ENCODE measurements at regions not wholly inside any gene's neighbourhood (a gene's known extent, or its start where the extent isn't known, plus 50 kb on each side); places are given as distances from the start of the nearest gene placed in this dataset.

DNA sequence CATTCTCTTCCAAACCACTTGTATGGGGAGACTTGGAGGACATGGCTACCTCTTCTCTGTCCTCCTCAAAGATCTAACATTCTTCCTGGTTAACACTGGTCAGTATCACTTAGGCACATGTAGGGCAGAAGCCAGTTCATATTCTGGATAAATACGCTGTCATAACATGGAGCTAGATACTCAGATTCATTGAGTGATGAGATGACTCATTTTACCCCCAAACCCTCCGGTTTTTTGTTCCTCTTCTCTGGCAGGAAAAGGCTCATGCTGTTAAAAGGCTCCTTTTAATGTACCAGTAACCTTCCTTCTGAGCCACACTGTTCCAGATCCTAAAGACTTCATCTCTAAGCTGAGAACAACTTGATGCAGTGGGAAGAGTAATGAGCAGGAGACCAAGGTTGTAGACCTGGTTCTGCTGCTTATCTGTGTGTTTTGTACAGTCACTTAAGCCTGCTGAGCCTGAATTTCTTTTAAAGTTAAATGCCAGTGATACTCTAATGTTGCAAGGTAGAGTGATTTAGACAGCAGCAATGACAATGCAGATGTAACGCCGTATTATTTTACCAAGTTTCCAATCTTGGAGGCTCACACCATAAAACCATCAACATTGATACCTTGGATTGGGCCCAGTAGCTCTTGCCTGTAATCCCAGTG lies 57.3 kb upstream of the ELK3 start:
- Histone ChIP-seq H3K27me3 (peaks cover 0 to 1% (median 0%) of the 10 kb centered on the region in 11 experiments; a peak in 1 of 22 replicates), H4K20me1 (no peaks in the 10 kb centered on the region), H3K4me2 (peak overlapping the region; percentile 6 to 81 (median 67); a peak in 19 of 22 replicates), H3K36me3 (no peaks in the 10 kb centered on the region), H3K9me3 (replicated peaks in 1 of 11) (peaks cover 0 to 15% (median 0%) of the 10 kb centered on the region in 11 experiments; a peak in 3 of 22 replicates), H3K9ac (peak overlapping the region in 1 of 11 experiments; percentile 24; a peak in 1 of 22 replicates), H3K27ac (peak overlapping the region in 5 of 11 experiments; percentile 0 to 57 (median 44); a peak in 9 of 22 replicates), H3K4me1 (peaks cover 33 to 66% (median 59%) of the 10 kb centered on the region in 10 experiments), H3K4me3 (no peak overlapping the region)
- TF ChIP-seq Cebpa-rat (IDR thresholded peaks at IDR 0.05) = no peak

- Histone ChIP-seq H3K4me3 (no peak overlapping the region), H3K4me1 (peaks cover 52 to 71% (median 62%) of the 10 kb centered on the region in 10 experiments), H3K36me3 (no peaks in the 10 kb centered on the region), H3K4me2 (peak overlapping the region in 9 of 11 experiments; percentile 0 to 52 (median 13); a peak in 13 of 22 replicates), H3K9me3 (replicated peaks in 1 of 11) (peaks cover 0 to 15% (median 0%) of the 10 kb centered on the region in 11 experiments; a peak in 3 of 22 replicates), H3K27me3 (no peaks in the 10 kb centered on the region), H3K27ac (no peak overlapping the region), H4K20me1 (no peaks in the 10 kb centered on the region), H3K9ac (no peak overlapping the region)
- no peak for TF ChIP-seq Cebpa-rat (IDR thresholded peaks at IDR 0.05)
Measured at GRCh38 chr12:96140174-96140573, 54.0 kb upstream of the ELK3 start.

GRCh38 chr12:96141216-96141912 lies 52.8 kb upstream of the ELK3 start:
- Histone ChIP-seq H4K20me1 (no peaks in the 10 kb centered on the region), H3K9ac (no peak overlapping the region), H3K4me2 (peak overlapping the region in 3 of 11 experiments; percentile 79 to 87 (median 85); a peak in 2 of 22 replicates), H3K27me3 (no peaks in the 10 kb centered on the region), H3K9me3 (replicated peaks in 1 of 11) (peaks cover 0 to 15% (median 0%) of the 10 kb centered on the region in 11 experiments; a peak in 3 of 22 replicates), H3K36me3 (no peaks in the 10 kb centered on the region), H3K27ac (peak overlapping the region in 2 of 11 experiments; percentile 1 to 67; a peak in 2 of 22 replicates), H3K4me3 (no peak overlapping the region), H3K4me1 (peaks cover 40 to 60% (median 50%) of the 10 kb centered on the region in 10 experiments)
- TF ChIP-seq Cebpa-rat (IDR thresholded peaks at IDR 0.05) = no peak

DNA sequence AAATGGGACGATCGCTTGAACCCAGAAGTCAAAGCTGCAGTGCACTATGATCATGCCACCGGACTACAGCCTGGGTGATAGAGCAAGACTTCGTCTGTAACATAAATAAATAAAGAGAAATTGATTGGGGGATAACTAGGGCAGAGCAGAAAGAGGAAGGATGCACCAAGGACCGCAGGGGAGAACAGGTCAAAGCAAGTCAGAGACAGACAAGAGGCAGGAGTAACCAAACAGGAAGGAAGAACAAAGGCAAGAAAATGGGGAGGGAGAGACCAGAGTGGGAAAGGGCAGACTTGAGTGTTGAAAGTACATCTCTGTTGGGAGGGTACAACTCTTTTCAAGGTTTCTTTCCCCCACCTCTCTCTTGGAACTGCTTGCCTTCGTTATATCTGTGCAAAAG lies 50.8 kb upstream of the ELK3 start:
- Histone ChIP-seq H3K4me3 (peak overlapping the region in 8 of 10 experiments; percentile 0 to 37 (median 14); a peak in 9 of 20 replicates), H4K20me1 (no peaks in the 10 kb centered on the region), H3K27me3 (no peaks in the 10 kb centered on the region), H3K9ac (peak overlapping the region in 7 of 11 experiments; percentile 11 to 66 (median 54); a peak in 13 of 22 replicates), H3K4me2 (peak overlapping the region; percentile 72 to 89 (median 81)), H3K9me3 (replicated peaks in 1 of 11) (peaks cover 0 to 15% (median 0%) of the 10 kb centered on the region in 11 experiments; a peak in 3 of 22 replicates), H3K4me1 (peaks cover 30 to 46% (median 43%) of the 10 kb centered on the region in 10 experiments), H3K27ac (peak overlapping the region in 9 of 11 experiments; percentile 43 to 87 (median 68); a peak in 18 of 22 replicates), H3K36me3 (no peaks in the 10 kb centered on the region)
- TF ChIP-seq Cebpa-rat (IDR thresholded peaks at IDR 0.05) = no peak

DNA sequence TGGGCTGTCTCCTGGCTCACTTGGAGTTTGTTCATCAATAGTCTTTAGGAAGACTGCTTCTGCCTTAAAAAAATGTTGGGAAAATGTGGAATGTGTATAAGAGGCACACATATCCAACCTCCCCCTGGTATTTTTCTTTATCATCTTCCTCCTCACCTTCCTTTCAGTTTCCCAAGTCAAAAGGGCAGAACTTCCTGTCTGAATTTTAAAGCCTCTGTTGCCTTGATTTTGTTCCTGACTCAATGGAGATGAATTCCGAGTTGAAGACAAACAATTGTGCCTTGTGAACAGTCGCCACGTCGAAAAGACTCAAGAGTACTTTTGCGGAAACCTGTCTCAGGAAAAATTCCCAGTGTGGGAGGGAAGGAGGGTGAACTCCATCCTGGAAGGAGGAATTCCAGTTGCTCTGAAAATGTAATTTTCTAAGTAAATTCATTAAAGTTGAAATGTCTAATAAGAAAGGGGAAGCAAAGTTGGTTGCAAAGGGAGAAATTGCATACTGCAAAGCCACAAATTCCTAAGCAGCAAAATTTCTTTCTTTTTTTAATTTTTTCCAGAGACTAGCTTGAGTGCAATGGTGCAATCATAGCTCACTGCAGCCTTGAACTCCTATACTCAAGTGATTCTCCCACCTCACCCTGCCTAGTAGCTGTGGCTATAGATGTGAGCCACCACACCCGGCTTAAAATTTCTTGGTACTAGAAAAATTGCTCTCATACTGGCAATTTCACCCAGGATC lies 50.2 kb upstream of the ELK3 start:
- 0 out of 22 replicates have a peak, but pooled peaks of 1 of the 11 experiments have one; percentile 47 for TF ChIP-seq Cebpa-rat (IDR thresholded peaks at IDR 0.05)
- H4K20me1 ChIP-seq = no peaks in the 10 kb centered on the region
- peak overlapping the region in 7 of 10 experiments; percentile 0 to 37 (median 14); a peak in 8 of 20 replicates for H3K4me3 ChIP-seq
- peak overlapping the region in 8 of 11 experiments; percentile 2 to 66 (median 46); a peak in 14 of 22 replicates for H3K9ac ChIP-seq
- H3K9me3 ChIP-seq (replicated peaks in 1 of 11) = peaks cover 0 to 15% (median 0%) of the 10 kb centered on the region in 11 experiments; a peak in 3 of 22 replicates
- peak overlapping the region in 9 of 11 experiments; percentile 43 to 87 (median 68); a peak in 18 of 22 replicates for H3K27ac ChIP-seq
- no peaks in the 10 kb centered on the region for H3K27me3 ChIP-seq
- H3K36me3 ChIP-seq = no peaks in the 10 kb centered on the region
- H3K4me1 ChIP-seq = peaks cover 30 to 46% (median 43%) of the 10 kb centered on the region in 10 experiments
- H3K4me2 ChIP-seq = peak overlapping the region; percentile 72 to 89 (median 81)
